Astrocyte of the spinal cord (primary cell): ENCODE measurements at regions not wholly inside any gene's neighbourhood (a gene's known extent, or its start where the extent isn't known, plus 50 kb on each side); places are given as distances from the start of the nearest gene placed in this dataset.

Experiments used
- DNase-seq: peaks from one replicate; pipeline ENCODE4 v3.0.0; 2011; ENCODE audit warnings: low read depth, low spot score
- H3K4me3 ChIP-seq: 2 replicates; pipeline ENCODE4 v1.5.1; 2011; ENCODE audit warnings: low read depth, mild to moderate bottlenecking, low read length, moderate library complexity
- in situ Hi-C: cut with HindIII; loops from 2 replicates; pipeline ENCODE4 v1.10.0; 2017; ENCODE audit warnings: low sequenced_read_pairs
- TF ChIP-seq, protein P1 (sequence below): IDR thresholded peaks from 2 replicates; pipeline ENCODE4 v1.5.1; 2012; ENCODE audit warnings: low read depth, mild to moderate bottlenecking, low read length, inconsistent platforms

- in situ Hi-C loops: no loop called here
- TF ChIP-seq, protein P1, sequence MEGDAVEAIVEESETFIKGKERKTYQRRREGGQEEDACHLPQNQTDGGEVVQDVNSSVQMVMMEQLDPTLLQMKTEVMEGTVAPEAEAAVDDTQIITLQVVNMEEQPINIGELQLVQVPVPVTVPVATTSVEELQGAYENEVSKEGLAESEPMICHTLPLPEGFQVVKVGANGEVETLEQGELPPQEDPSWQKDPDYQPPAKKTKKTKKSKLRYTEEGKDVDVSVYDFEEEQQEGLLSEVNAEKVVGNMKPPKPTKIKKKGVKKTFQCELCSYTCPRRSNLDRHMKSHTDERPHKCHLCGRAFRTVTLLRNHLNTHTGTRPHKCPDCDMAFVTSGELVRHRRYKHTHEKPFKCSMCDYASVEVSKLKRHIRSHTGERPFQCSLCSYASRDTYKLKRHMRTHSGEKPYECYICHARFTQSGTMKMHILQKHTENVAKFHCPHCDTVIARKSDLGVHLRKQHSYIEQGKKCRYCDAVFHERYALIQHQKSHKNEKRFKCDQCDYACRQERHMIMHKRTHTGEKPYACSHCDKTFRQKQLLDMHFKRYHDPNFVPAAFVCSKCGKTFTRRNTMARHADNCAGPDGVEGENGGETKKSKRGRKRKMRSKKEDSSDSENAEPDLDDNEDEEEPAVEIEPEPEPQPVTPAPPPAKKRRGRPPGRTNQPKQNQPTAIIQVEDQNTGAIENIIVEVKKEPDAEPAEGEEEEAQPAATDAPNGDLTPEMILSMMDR: no peak
- DNase-seq: no peak
- no peak overlapping the region for H3K4me3 ChIP-seq
These were observed 260.6 kb downstream of the MEX3B start for GRCh38 chr15:81785181-81785580.

GRCh38 chr15:81784751-81785150, 261.1 kb downstream of the MEX3B start:
- no peak overlapping the region for H3K4me3 ChIP-seq
- TF ChIP-seq, protein P1: no peak
- DNase-seq: no peak
- in situ Hi-C loops: no loop called here

GRCh38 chr15:81783586-81783985, 262.2 kb downstream of the MEX3B start:
- no peak overlapping the region for H3K4me3 ChIP-seq
- DNase-seq: no peak
- TF ChIP-seq, protein P1: no peak
- in situ Hi-C loops: no loop called here

GRCh38 chr15:81783076-81783475, 262.7 kb downstream of the MEX3B start:
- in situ Hi-C loops: no loop called here
- TF ChIP-seq, protein P1: no peak
- H3K4me3 ChIP-seq: no peak overlapping the region
- no peak for DNase-seq

DNA sequence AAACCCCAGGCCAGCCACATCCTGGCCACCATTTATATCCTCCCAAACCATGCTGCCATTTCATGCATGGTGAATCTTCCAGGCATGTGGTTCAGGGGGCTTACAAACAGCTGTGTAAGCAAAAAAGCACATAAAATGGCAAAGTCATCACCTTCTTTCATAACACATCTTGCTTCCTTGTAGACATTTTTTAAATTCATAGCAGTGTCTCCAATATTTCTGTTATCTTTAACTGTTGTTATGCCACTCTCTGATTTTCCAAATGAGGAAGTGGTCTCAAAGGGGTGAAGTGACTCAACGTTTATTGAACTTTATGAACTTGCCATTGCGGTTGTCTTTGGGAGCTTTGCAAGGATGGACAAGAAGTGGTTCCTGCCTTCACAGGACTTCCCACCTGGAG, 264.4 kb downstream of the MEX3B start:
- H3K4me3 ChIP-seq: no peak overlapping the region
- TF ChIP-seq, protein P1: no peak
- no peak for DNase-seq
- in situ Hi-C loops: no loop called here

- no peak overlapping the region for H3K4me3 ChIP-seq
- no peak for DNase-seq
- TF ChIP-seq, protein P1: no peak
- in situ Hi-C loops: no loop called here
These were observed 264.9 kb downstream of the MEX3B start for GRCh38 chr15:81780966-81781365.

- in situ Hi-C loops: no loop called here
- DNase-seq: no peak
- TF ChIP-seq, protein P1: no peak
- H3K4me3 ChIP-seq: no peak overlapping the region
These were observed 266.6 kb downstream of the MEX3B start for GRCh38 chr15:81779181-81779580.
